HEK293T (cell line): ENCODE measurements at regions not wholly inside any gene's neighbourhood (a gene's known extent, or its start where the extent isn't known, plus 50 kb on each side); places are given as distances from the start of the nearest gene placed in this dataset.

Experiments used
- CTCF ChIA-PET: fragments of 350-600 bp; formaldehyde crosslinking; extraction: SDS; loops from one replicate; lab custom pipeline; 2021; ENCODE audit warnings: antibody characterized with exemption, inconsistent platforms; lab: Yijun Ruan, JAX
- POLR2A ChIA-PET: fragments of 350-600 bp; formaldehyde crosslinking; extraction: SDS; loops from one replicate; lab custom pipeline; 2020; ENCODE audit warnings: antibody characterized with exemption, inconsistent platforms; lab: Yijun Ruan, JAX
- DNase-seq: peaks from one replicate; pipeline ENCODE4 v3.0.0; 2012; ENCODE audit warnings: mixed read lengths; ENCODE audit errors: extremely low spot score
- ARNT ChIP-seq: fragments of 450-650 bp; IDR thresholded peaks from 2 replicates; pipeline ENCODE4 v1.6.1; 2017; ENCODE audit warnings: mild to moderate bottlenecking
- BHLHE40 ChIP-seq: fragments of 450-650 bp; IDR thresholded peaks from 2 replicates; pipeline ENCODE4 v1.6.1; 2016; ENCODE audit warnings: mild to moderate bottlenecking, moderate library complexity, borderline replicate concordance
- CTBP1 ChIP-seq: fragments of 450-650 bp; IDR thresholded peaks from 2 replicates; pipeline ENCODE4 v1.6.1; 2016; ENCODE audit warnings: borderline replicate concordance
- ELF4 ChIP-seq: fragments of 450-650 bp; IDR thresholded peaks from 2 replicates; pipeline ENCODE4 v1.6.1; 2017; ENCODE audit warnings: antibody characterized with exemption
- FOXA1 ChIP-seq: fragments of 450-650 bp; IDR thresholded peaks from 2 replicates; pipeline ENCODE4 v1.6.1; 2016; ENCODE audit warnings: mild to moderate bottlenecking
- FOXK2 ChIP-seq: fragments of 450-650 bp; IDR thresholded peaks from 2 replicates; pipeline ENCODE4 v1.6.1; 2016; ENCODE audit warnings: mild to moderate bottlenecking
- FOXM1 ChIP-seq: fragments of 450-650 bp; IDR thresholded peaks from 2 replicates; pipeline ENCODE4 v1.6.1; 2017; ENCODE audit warnings: mild to moderate bottlenecking, borderline replicate concordance
- HDGF ChIP-seq: fragments of 450-650 bp; IDR thresholded peaks from 2 replicates; pipeline ENCODE4 v1.6.1; 2017; ENCODE audit warnings: antibody characterized with exemption, borderline replicate concordance
- L3MBTL2 ChIP-seq: fragments of 450-650 bp; conservative IDR thresholded peaks from 2 replicates; pipeline ENCODE4 v1.6.1; 2016; ENCODE audit warnings: mild to moderate bottlenecking
- LEF1 ChIP-seq: fragments of 450-650 bp; IDR thresholded peaks from 2 replicates; pipeline ENCODE4 v1.6.1; 2017; ENCODE audit warnings: mild to moderate bottlenecking, borderline replicate concordance
- NFRKB ChIP-seq: fragments of 450-650 bp; IDR thresholded peaks from 2 replicates; pipeline ENCODE4 v1.6.1; 2016; ENCODE audit warnings: mild to moderate bottlenecking, moderate library complexity
- SP1 ChIP-seq: fragments of 450-650 bp; IDR thresholded peaks from 2 replicates; pipeline ENCODE4 v1.6.1; 2017
- SUZ12 ChIP-seq: fragments of 450-650 bp; IDR thresholded peaks from 2 replicates; pipeline ENCODE4 v1.6.1; 2016; ENCODE audit warnings: mild to moderate bottlenecking
- TARDBP ChIP-seq: fragments of 450-650 bp; IDR thresholded peaks from 2 replicates; pipeline ENCODE4 v1.6.1; 2016
- ZNF384 ChIP-seq: fragments of 450-650 bp; IDR thresholded peaks from 2 replicates; pipeline ENCODE4 v1.6.1; 2016
- TF ChIP-seq, protein P1 (sequence below): fragments of 450-650 bp; IDR thresholded peaks from 2 replicates; pipeline ENCODE4 v1.6.1; 2016

GRCh38 chr22:48083502-48083901 lies 1321.1 kb downstream of the TBC1D22A start:
- ChIA-PET POLR2A (no interaction called here), CTCF (no interaction called here)
- no peak for DNase-seq
- no peak for TF ChIP-seq LEF1

GRCh38 chr22:48082284-48082683 lies 1319.8 kb downstream of the TBC1D22A start:
- no peak for DNase-seq
- TF ChIP-seq ARNT (no peak), FOXA1 (no peak), SP1 (no peak), BHLHE40 (no peak), LEF1 (no peak), FOXK2 (no peak), ZNF384 (no peak), CTBP1 (no peak), NFRKB (no peak), TARDBP (no peak), L3MBTL2 (no peak), SUZ12 (no peak), FOXM1 (no peak), HDGF (no peak), ELF4 (no peak)
- TF ChIP-seq, protein P1, sequence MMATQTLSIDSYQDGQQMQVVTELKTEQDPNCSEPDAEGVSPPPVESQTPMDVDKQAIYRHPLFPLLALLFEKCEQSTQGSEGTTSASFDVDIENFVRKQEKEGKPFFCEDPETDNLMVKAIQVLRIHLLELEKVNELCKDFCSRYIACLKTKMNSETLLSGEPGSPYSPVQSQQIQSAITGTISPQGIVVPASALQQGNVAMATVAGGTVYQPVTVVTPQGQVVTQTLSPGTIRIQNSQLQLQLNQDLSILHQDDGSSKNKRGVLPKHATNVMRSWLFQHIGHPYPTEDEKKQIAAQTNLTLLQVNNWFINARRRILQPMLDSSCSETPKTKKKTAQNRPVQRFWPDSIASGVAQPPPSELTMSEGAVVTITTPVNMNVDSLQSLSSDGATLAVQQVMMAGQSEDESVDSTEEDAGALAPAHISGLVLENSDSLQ = no peak
- ChIA-PET POLR2A (no interaction called here), CTCF (no interaction called here)

GRCh38 chr22:48081281-48081680 lies 1318.8 kb downstream of the TBC1D22A start:
- POLR2A ChIA-PET = no interaction called here
- CTCF ChIA-PET = no interaction called here
- no peak for DNase-seq
- TF ChIP-seq TARDBP (no peak), ZNF384 (no peak), FOXA1 (no peak), SUZ12 (no peak), LEF1 (no peak), HDGF (no peak), NFRKB (no peak), L3MBTL2 (no peak), ELF4 (no peak), SP1 (no peak)
- TF ChIP-seq, protein P1 = no peak

GRCh38 chr22:48080316-48081165 lies 1318.1 kb downstream of the TBC1D22A start:
- POLR2A ChIA-PET = no interaction called here
- CTCF ChIA-PET = no interaction called here
- TF ChIP-seq ZNF384 = no peak
- DNase-seq = no peak

GRCh38 chr22:48079505-48080290 lies 1317.2 kb downstream of the TBC1D22A start:
- TF ChIP-seq FOXA1 = no peak
- no peak for TF ChIP-seq SP1
- no peak for TF ChIP-seq L3MBTL2
- TF ChIP-seq NFRKB = no peak
- no peak for TF ChIP-seq BHLHE40
- TF ChIP-seq TARDBP = no peak
- no peak for TF ChIP-seq FOXM1
- TF ChIP-seq FOXK2 = no peak
- TF ChIP-seq HDGF = no peak
- no peak for TF ChIP-seq ELF4
- TF ChIP-seq SUZ12 = no peak
- TF ChIP-seq ZNF384 = no peak
- TF ChIP-seq CTBP1 = no peak
- TF ChIP-seq LEF1 = no peak
- TF ChIP-seq, protein P1 = no peak
- DNase-seq = no peak
- ChIA-PET POLR2A (no interaction called here), CTCF (no interaction called here)

DNA sequence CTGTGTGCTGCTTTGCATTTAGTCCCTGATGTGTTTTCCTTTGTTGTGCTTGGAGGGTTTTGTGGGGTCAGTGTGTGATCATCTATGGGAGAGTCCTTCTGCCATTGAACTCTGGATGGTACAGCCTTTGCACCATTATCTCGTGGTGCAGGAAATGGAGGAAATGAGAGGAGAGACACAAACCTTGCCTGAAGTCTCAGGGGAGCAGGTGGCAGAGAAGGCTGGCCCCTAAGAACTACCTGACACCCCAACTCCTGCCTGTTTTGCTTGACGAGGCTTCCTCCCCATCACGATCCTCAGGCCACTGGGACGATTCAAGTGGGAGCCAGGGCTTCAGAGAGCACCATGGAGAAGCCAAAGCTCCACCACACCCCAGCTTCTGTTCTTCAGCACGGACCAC lies 1316.4 kb downstream of the TBC1D22A start:
- TF ChIP-seq NFRKB (no peak), HDGF (no peak), BHLHE40 (no peak)
- ChIA-PET CTCF (no interaction called here), POLR2A (no interaction called here)
- no peak for DNase-seq
